Esophagus squamous epithelium (tissue), 5 donors: ENCODE measurements at regions not wholly inside any gene's neighbourhood (a gene's known extent, or its start where the extent isn't known, plus 50 kb on each side); places are given as distances from the start of the nearest gene placed in this dataset.

Source experiments
- DNase-seq: peaks from one replicate; lab custom pipeline; 2025; lab: John Stamatoyannopoulos, UW
- H3K27ac ChIP-seq, 4 donors: fragments of 200-600 bp; sonication (generic); one replicate each; pipeline ENCODE4 v1.5.1; 2016 to 2019; ENCODE audit warnings: mild to moderate bottlenecking in 1 of 4
- H3K27me3 ChIP-seq, 4 donors: fragments of 200-600 bp; sonication (generic); 1 replicate in 3 of 4; 2 replicates in 1 of 4; pipeline versions ENCODE4 v1.5.1 to v1.6.0; 2017 to 2021; ENCODE audit warnings: antibody characterized with exemption in 1 of 4
- H3K36me3 ChIP-seq, 3 donors: fragments of 200-600 bp; sonication (generic); one replicate each; pipeline ENCODE4 v1.5.1; 2016 to 2019
- H3K4me1 ChIP-seq, 3 donors: fragments of 200-600 bp; sonication (generic); one replicate each; pipeline ENCODE4 v1.5.1; 2017 to 2019
- H3K4me3 ChIP-seq, 4 donors: fragments of 200-600 bp; sonication (generic); 1 replicate in 3 of 4; 2 replicates in 1 of 4; pipeline ENCODE4 v1.5.1; 2016 to 2019; ENCODE audit warnings: mild to moderate bottlenecking in 2 of 4, moderate library complexity in 1 of 4
- H3K9me3 ChIP-seq, 3 donors: fragments of 200-600 bp; sonication (generic); one replicate each; pipeline ENCODE4 v1.5.1; 2016 to 2019
- POLR2A ChIP-seq, 4 donors: fragments of 450-650 bp; IDR thresholded peaks; one replicate each; pipeline ENCODE4 v1.6.1; 2017; ENCODE audit warnings: antibody characterized with exemption in 4 of 4, mild to moderate bottlenecking in 4 of 4, moderate library complexity in 3 of 4
- WGBS, 2 donors: methylation state at CpG; one replicate each; pipeline ENCODE4 v1.1.5; 2018; 5-methylcytosine and 5-hydroxymethylcytosine counted together
- intact Hi-C: fragments of 100-400 bp; cut with DNase I; formaldehyde crosslinking; loops from one replicate; pipeline ENCODE4 v1.15.0; 2022
- TF ChIP-seq, protein P1 (sequence below), 6 experiments: fragments of 450-650 bp in 4 of 6; fragments of 200-600 bp in 2 of 6; sonication (generic) in 2 of 6; IDR thresholded peaks; one replicate each; pipeline ENCODE4 v1.5.1; 2016 to 2019; ENCODE audit warnings: antibody characterized with exemption in 6 of 6, mild to moderate bottlenecking in 4 of 6, moderate library complexity in 4 of 6
- donor health status: DM: yes; HTN: yes; CAD: no.

- H3K27me3 ChIP-seq = no peaks in the 10 kb centered on the region
- no peaks in the 10 kb centered on the region for H3K4me1 ChIP-seq
- no peak for DNase-seq
- no peak overlapping the region for H3K4me3 ChIP-seq
- H3K9me3 ChIP-seq = no peaks in the 10 kb centered on the region
- intact Hi-C loops = no loop called here
- no peaks in the 10 kb centered on the region for H3K36me3 ChIP-seq
- H3K27ac ChIP-seq = no peak overlapping the region
- no peak for TF ChIP-seq POLR2A (IDR thresholded peaks at IDR 0.05)
- TF ChIP-seq, protein P1, sequence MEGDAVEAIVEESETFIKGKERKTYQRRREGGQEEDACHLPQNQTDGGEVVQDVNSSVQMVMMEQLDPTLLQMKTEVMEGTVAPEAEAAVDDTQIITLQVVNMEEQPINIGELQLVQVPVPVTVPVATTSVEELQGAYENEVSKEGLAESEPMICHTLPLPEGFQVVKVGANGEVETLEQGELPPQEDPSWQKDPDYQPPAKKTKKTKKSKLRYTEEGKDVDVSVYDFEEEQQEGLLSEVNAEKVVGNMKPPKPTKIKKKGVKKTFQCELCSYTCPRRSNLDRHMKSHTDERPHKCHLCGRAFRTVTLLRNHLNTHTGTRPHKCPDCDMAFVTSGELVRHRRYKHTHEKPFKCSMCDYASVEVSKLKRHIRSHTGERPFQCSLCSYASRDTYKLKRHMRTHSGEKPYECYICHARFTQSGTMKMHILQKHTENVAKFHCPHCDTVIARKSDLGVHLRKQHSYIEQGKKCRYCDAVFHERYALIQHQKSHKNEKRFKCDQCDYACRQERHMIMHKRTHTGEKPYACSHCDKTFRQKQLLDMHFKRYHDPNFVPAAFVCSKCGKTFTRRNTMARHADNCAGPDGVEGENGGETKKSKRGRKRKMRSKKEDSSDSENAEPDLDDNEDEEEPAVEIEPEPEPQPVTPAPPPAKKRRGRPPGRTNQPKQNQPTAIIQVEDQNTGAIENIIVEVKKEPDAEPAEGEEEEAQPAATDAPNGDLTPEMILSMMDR (IDR thresholded peaks at IDR 0.05) = no peak
- 47 to 77% methylated on average over 1 of the region's 1 CpG for WGBS, 2 donors
Observed at GRCh38 chr11:106288822-106289387, 211.4 kb downstream of the AASDHPPT start.

GRCh38 chr11:106292526-106292925 lies 215.1 kb downstream of the AASDHPPT start:
- no peaks in the 10 kb centered on the region for H3K9me3 ChIP-seq
- no peaks in the 10 kb centered on the region for H3K36me3 ChIP-seq
- no peaks in the 10 kb centered on the region for H3K4me1 ChIP-seq
- H3K27ac ChIP-seq = no peak overlapping the region
- H3K4me3 ChIP-seq = no peak overlapping the region
- 87 to 89% methylated on average over 3 of the region's 3 CpGs for WGBS, 2 donors
- no peak for DNase-seq
- no peak for TF ChIP-seq POLR2A (IDR thresholded peaks at IDR 0.05)
- no peaks in the 10 kb centered on the region for H3K27me3 ChIP-seq
- intact Hi-C loops = no loop called here

- no peaks in the 10 kb centered on the region for H3K36me3 ChIP-seq
- no peaks in the 10 kb centered on the region for H3K27me3 ChIP-seq
- no peak for DNase-seq
- H3K9me3 ChIP-seq = no peaks in the 10 kb centered on the region
- TF ChIP-seq, protein P1 (IDR thresholded peaks at IDR 0.05) = no peak
- no peak for TF ChIP-seq POLR2A (IDR thresholded peaks at IDR 0.05)
- H3K27ac ChIP-seq = no peak overlapping the region
- H3K4me3 ChIP-seq = no peak overlapping the region
- H3K4me1 ChIP-seq = peaks cover 0 to 4% (median 0%) of the 10 kb centered on the region in 3 donors
- intact Hi-C loops = no loop called here
Observed at GRCh38 chr11:106295974-106296373, 218.5 kb downstream of the AASDHPPT start.

- TF ChIP-seq POLR2A (IDR thresholded peaks at IDR 0.05) = no peak
- TF ChIP-seq, protein P1 (IDR thresholded peaks at IDR 0.05) = no peak
- Histone ChIP-seq H3K27me3 (no peaks in the 10 kb centered on the region), H3K36me3 (no peaks in the 10 kb centered on the region), H3K27ac (no peak overlapping the region), H3K4me3 (no peak overlapping the region), H3K9me3 (peaks cover 0 to 16% (median 0%) of the 10 kb centered on the region in 3 donors), H3K4me1 (peaks cover 0 to 17% (median 0%) of the 10 kb centered on the region in 3 donors)
- DNase-seq = no peak
- intact Hi-C loops = no loop called here
- 51 to 80% methylated on average over 1 to 2 of the region's 2 CpGs for WGBS, 2 donors
Observed at GRCh38 chr11:106302416-106302815, 225.0 kb downstream of the AASDHPPT start.

- no peak for DNase-seq
- Histone ChIP-seq H3K4me1 (peaks cover 0 to 17% (median 0%) of the 10 kb centered on the region in 3 donors), H3K9me3 (peaks cover 0 to 16% (median 0%) of the 10 kb centered on the region in 3 donors), H3K27ac (no peak overlapping the region), H3K4me3 (no peak overlapping the region), H3K36me3 (no peaks in the 10 kb centered on the region), H3K27me3 (no peaks in the 10 kb centered on the region)
- TF ChIP-seq, protein P1 (IDR thresholded peaks at IDR 0.05) = no peak
- no peak for TF ChIP-seq POLR2A (IDR thresholded peaks at IDR 0.05)
- intact Hi-C loops = no loop called here
Observed at GRCh38 chr11:106304274-106304673, 226.8 kb downstream of the AASDHPPT start.

DNA sequence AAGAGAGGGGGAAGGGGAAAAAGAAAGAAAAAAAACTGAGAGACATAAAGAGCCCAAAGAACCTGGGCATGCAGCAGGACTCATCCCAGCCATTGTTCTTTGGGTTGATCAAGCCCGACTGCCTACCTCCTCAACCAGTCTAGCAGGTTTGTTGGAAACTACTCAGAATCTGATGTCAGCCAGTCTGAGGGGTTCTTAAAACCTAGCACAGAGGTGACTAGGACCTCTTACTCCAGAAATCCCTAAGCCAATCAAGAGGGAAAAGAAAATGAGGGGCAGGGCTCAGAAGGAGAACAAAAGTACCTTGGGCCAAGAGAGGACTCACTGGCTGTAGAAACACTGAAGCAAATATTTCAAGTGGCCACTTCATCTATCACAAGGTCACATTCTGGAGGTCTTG lies 228.0 kb downstream of the AASDHPPT start:
- Histone ChIP-seq H3K4me1 (peaks cover 0 to 14% (median 0%) of the 10 kb centered on the region in 3 donors), H3K36me3 (no peaks in the 10 kb centered on the region), H3K27me3 (no peaks in the 10 kb centered on the region), H3K4me3 (no peak overlapping the region), H3K27ac (no peak overlapping the region), H3K9me3 (peaks cover 0 to 16% (median 0%) of the 10 kb centered on the region in 3 donors)
- WGBS, 2 donors = 27 to 50% methylated on average over 1 of the region's 1 CpG
- TF ChIP-seq, protein P1 (IDR thresholded peaks at IDR 0.05) = no peak
- no peak for TF ChIP-seq POLR2A (IDR thresholded peaks at IDR 0.05)
- intact Hi-C loops = no loop called here
- no peak for DNase-seq
